H1 (cell line): ENCODE measurements at regions not wholly inside any gene's neighbourhood (a gene's known extent, or its start where the extent isn't known, plus 50 kb on each side); places are given as distances from the start of the nearest gene placed in this dataset.

Source experiments
- NRF1 ChIP-seq: IDR thresholded peaks from 2 replicates; pipeline ENCODE4 v1.6.1; 2011; ENCODE audit warnings: mild to moderate bottlenecking, low read depth, low read length, improper control_type of control experiment
- SAP30 ChIP-seq: fragments of 300-600 bp; sonication (generic); IDR thresholded peaks from 2 replicates; pipeline ENCODE4 v1.7.1; 2012; ENCODE audit warnings: low read length, moderate library complexity, mild to moderate bottlenecking, inconsistent platforms; ENCODE audit not compliant: insufficient read depth, insufficient replicate concordance

DNA sequence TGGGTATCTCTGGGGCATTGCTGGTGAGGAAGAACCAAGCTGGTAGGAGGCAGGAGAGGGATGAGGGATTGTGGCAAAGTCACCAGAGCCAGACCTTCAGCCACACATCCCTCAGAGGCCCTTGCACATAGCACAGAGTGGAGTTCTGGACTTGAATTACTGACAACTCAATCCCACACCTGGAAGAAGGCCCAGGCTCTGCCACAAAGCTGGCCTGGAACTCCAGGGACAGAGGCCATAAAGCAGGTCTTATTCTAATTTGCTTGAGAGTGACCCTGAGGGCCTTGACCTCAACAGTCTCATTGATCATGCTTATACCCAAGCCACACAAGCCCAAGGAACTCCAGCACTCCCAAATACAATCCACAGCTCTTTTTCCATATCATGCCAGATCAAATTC lies 486.2 kb upstream of the ZMIZ1 start (continued):
- TF ChIP-seq SAP30 (no peak), NRF1 (no peak)
